Liver (tissue), 3 donors: ENCODE measurements at regions not wholly inside any gene's neighbourhood (a gene's known extent, or its start where the extent isn't known, plus 50 kb on each side); places are given as distances from the start of the nearest gene placed in this dataset.

Experiments used
- EGR1 ChIP-seq, 2 donors: IDR thresholded peaks; 2 replicates each; pipeline ENCODE4 v1.6.1; 2016 to 2018; ENCODE audit warnings: antibody characterized with exemption in 2 of 2, low read depth in 2 of 2
- GABPA ChIP-seq, 2 donors: IDR thresholded peaks in 1 of 2; conservative IDR thresholded peaks in 1 of 2; 2 replicates each; pipeline ENCODE4 v1.6.1; 2016; ENCODE audit warnings: antibody characterized with exemption in 2 of 2, mild to moderate bottlenecking in 1 of 2, moderate library complexity in 1 of 2
- HNF4A ChIP-seq, 2 donors: conservative IDR thresholded peaks; 2 replicates each; pipeline ENCODE4 v1.6.1; 2016; ENCODE audit warnings: antibody characterized with exemption in 2 of 2, mild to moderate bottlenecking in 2 of 2
- JUND ChIP-seq, 2 donors: IDR thresholded peaks; 2 replicates each; pipeline ENCODE4 v1.6.1; 2016; ENCODE audit warnings: antibody characterized with exemption in 2 of 2
- RAD21 ChIP-seq, 2 donors: IDR thresholded peaks; 2 replicates each; pipeline ENCODE4 v1.6.1; 2016; ENCODE audit warnings: antibody characterized with exemption in 2 of 2, mild to moderate bottlenecking in 2 of 2
- RXRA ChIP-seq, 2 donors: IDR thresholded peaks; 2 replicates each; pipeline ENCODE4 v1.6.1; 2017 to 2018; ENCODE audit warnings: antibody characterized with exemption in 2 of 2, mild to moderate bottlenecking in 1 of 2
- SP1 ChIP-seq: IDR thresholded peaks from 2 replicates; pipeline ENCODE4 v1.6.1; 2018; ENCODE audit warnings: antibody characterized with exemption, mild to moderate bottlenecking
- TAF1 ChIP-seq: conservative IDR thresholded peaks from 2 replicates; pipeline ENCODE4 v1.6.1; 2016; ENCODE audit warnings: antibody characterized with exemption, mild to moderate bottlenecking
- YY1 ChIP-seq: IDR thresholded peaks from 2 replicates; pipeline ENCODE4 v1.6.1; 2016; ENCODE audit warnings: antibody characterized with exemption, mild to moderate bottlenecking
- TF ChIP-seq, protein P1 (sequence below): IDR thresholded peaks from 2 replicates; pipeline ENCODE4 v1.6.1; 2016; ENCODE audit warnings: antibody characterized with exemption, mild to moderate bottlenecking
- TF ChIP-seq, protein P2 (sequence below): IDR thresholded peaks from 2 replicates; pipeline ENCODE4 v1.6.1; 2016; ENCODE audit warnings: antibody characterized with exemption
- TF ChIP-seq, protein P3 (sequence below): fragments of 150-350 bp; IDR thresholded peaks from 2 replicates; pipeline ENCODE4 v1.5.1; 2017; ENCODE audit warnings: improper control_type of control experiment, low read depth, low read length; ENCODE audit not compliant: missing input control
- TF ChIP-seq, protein P4 (sequence below): IDR thresholded peaks from 2 replicates; pipeline ENCODE4 v1.6.1; 2016; ENCODE audit warnings: antibody characterized with exemption
- TF ChIP-seq, protein P5 (sequence below): IDR thresholded peaks from 2 replicates; pipeline ENCODE4 v1.6.1; 2016; ENCODE audit warnings: antibody characterized with exemption
- donor health status: healthy.
- donor health status: healthy.

DNA sequence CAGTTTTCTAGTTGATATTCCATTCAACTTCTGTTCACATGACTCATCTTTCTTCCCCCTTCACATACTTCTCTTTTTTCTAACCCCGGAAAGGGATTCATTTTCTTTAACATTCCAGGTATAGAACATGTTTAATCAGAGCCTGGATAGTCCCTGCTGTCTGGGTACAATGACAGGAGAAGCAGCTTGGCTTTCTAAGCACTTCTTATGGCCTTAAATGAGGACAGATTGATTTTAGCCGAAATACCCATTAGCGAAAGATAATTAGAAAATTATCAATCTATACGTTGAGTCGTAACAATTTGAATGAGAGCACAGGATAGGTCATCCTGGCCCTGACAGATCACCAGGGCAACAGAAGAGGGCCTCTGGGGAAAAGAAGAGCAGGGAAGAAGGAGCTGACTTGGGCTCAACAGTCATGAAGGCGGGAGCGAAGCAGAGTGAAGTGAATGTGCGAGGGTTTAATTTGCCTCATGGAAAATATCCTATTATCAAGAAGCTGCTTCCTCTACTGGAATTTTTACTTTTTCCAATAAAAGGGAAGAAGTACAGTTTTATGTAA, 62.2 kb downstream of the PPP1R2C start:
- TF ChIP-seq, protein P1, sequence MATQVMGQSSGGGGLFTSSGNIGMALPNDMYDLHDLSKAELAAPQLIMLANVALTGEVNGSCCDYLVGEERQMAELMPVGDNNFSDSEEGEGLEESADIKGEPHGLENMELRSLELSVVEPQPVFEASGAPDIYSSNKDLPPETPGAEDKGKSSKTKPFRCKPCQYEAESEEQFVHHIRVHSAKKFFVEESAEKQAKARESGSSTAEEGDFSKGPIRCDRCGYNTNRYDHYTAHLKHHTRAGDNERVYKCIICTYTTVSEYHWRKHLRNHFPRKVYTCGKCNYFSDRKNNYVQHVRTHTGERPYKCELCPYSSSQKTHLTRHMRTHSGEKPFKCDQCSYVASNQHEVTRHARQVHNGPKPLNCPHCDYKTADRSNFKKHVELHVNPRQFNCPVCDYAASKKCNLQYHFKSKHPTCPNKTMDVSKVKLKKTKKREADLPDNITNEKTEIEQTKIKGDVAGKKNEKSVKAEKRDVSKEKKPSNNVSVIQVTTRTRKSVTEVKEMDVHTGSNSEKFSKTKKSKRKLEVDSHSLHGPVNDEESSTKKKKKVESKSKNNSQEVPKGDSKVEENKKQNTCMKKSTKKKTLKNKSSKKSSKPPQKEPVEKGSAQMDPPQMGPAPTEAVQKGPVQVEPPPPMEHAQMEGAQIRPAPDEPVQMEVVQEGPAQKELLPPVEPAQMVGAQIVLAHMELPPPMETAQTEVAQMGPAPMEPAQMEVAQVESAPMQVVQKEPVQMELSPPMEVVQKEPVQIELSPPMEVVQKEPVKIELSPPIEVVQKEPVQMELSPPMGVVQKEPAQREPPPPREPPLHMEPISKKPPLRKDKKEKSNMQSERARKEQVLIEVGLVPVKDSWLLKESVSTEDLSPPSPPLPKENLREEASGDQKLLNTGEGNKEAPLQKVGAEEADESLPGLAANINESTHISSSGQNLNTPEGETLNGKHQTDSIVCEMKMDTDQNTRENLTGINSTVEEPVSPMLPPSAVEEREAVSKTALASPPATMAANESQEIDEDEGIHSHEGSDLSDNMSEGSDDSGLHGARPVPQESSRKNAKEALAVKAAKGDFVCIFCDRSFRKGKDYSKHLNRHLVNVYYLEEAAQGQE: no peak
- TF ChIP-seq, protein P2, sequence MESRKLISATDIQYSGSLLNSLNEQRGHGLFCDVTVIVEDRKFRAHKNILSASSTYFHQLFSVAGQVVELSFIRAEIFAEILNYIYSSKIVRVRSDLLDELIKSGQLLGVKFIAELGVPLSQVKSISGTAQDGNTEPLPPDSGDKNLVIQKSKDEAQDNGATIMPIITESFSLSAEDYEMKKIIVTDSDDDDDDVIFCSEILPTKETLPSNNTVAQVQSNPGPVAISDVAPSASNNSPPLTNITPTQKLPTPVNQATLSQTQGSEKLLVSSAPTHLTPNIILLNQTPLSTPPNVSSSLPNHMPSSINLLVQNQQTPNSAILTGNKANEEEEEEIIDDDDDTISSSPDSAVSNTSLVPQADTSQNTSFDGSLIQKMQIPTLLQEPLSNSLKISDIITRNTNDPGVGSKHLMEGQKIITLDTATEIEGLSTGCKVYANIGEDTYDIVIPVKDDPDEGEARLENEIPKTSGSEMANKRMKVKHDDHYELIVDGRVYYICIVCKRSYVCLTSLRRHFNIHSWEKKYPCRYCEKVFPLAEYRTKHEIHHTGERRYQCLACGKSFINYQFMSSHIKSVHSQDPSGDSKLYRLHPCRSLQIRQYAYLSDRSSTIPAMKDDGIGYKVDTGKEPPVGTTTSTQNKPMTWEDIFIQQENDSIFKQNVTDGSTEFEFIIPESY: no peak
- TF ChIP-seq, protein P3, sequence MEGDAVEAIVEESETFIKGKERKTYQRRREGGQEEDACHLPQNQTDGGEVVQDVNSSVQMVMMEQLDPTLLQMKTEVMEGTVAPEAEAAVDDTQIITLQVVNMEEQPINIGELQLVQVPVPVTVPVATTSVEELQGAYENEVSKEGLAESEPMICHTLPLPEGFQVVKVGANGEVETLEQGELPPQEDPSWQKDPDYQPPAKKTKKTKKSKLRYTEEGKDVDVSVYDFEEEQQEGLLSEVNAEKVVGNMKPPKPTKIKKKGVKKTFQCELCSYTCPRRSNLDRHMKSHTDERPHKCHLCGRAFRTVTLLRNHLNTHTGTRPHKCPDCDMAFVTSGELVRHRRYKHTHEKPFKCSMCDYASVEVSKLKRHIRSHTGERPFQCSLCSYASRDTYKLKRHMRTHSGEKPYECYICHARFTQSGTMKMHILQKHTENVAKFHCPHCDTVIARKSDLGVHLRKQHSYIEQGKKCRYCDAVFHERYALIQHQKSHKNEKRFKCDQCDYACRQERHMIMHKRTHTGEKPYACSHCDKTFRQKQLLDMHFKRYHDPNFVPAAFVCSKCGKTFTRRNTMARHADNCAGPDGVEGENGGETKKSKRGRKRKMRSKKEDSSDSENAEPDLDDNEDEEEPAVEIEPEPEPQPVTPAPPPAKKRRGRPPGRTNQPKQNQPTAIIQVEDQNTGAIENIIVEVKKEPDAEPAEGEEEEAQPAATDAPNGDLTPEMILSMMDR: no peak
- TF ChIP-seq, protein P4, sequence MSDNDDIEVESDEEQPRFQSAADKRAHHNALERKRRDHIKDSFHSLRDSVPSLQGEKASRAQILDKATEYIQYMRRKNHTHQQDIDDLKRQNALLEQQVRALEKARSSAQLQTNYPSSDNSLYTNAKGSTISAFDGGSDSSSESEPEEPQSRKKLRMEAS: no peak
- TF ChIP-seq RAD21 (IDR thresholded peaks at IDR 0.05): no peak
- no peak for TF ChIP-seq SP1
- TF ChIP-seq GABPA (IDR thresholded peaks at IDR 0.05 in 1 of 2, conservative IDR thresholded peaks at IDR 0.05 in 1 of 2): no peak
- TF ChIP-seq JUND (IDR thresholded peaks at IDR 0.05): no peak
- no peak for TF ChIP-seq TAF1
- no peak for TF ChIP-seq YY1
- no peak for TF ChIP-seq RXRA (IDR thresholded peaks at IDR 0.05)
- TF ChIP-seq, protein P5, sequence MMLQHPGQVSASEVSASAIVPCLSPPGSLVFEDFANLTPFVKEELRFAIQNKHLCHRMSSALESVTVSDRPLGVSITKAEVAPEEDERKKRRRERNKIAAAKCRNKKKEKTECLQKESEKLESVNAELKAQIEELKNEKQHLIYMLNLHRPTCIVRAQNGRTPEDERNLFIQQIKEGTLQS: no peak
- TF ChIP-seq EGR1 (IDR thresholded peaks at IDR 0.05; ENCODE audit: low read depth in 2 of 2): no peak
- TF ChIP-seq HNF4A (conservative IDR thresholded peaks at IDR 0.05): no peak
